ENCODE measurements at regions not wholly inside any gene's neighbourhood (a gene's known extent, or its start where the extent isn't known, plus 50 kb on each side); places are given as distances from the start of the nearest gene placed in this dataset.
"Not testable (repeated sequence)": the region's sequence is repeated elsewhere in the genome, so short reads cannot be mapped to it uniquely, and the experiment has no call there.

DNA sequence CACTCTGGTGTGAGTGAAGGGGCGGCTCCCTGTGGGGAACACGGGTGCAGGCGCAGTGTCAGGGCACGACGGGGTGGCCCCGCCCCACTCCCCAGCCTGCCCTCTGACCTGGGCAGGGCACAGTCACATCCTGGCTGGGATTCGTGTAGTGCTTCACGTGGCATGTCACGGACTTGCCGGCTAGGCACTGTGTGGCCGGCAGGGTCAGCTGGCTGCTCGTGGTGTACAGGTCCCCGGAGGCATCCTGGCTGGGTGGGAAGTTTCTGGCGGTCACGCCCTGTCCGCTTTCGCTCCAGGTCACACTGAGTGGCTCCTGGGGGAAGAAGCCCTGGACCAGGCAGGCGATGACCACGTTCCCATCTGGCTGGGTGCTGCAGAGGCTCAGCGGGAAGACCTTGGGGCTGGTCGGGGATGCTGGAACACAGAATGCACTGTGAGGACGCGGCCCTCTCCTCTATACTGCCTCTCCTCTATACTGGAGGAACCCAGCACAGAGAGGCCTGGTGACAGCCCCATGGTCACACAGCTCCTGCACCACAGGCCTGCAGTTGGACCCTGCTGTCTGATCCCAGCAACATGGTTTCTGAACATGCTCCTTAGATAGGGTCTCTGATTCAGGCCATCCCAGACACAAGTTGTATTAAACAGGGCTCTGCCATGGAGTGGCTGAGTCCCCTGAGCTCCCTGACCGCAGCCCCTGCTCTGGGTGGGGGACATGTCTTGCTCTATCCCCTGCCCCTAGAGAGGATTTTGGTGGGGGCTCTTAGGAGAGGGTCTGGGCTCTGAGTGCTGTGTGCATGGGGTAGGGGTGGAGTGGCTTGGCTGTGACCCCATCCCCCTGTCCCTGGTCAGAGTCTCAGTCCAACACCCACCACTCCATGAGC, 182.1 kb downstream of the TMEM121 start:
- DNase-seq (ENCODE audit: low read depth, low spot score): not testable (repeated sequence)

DNA sequence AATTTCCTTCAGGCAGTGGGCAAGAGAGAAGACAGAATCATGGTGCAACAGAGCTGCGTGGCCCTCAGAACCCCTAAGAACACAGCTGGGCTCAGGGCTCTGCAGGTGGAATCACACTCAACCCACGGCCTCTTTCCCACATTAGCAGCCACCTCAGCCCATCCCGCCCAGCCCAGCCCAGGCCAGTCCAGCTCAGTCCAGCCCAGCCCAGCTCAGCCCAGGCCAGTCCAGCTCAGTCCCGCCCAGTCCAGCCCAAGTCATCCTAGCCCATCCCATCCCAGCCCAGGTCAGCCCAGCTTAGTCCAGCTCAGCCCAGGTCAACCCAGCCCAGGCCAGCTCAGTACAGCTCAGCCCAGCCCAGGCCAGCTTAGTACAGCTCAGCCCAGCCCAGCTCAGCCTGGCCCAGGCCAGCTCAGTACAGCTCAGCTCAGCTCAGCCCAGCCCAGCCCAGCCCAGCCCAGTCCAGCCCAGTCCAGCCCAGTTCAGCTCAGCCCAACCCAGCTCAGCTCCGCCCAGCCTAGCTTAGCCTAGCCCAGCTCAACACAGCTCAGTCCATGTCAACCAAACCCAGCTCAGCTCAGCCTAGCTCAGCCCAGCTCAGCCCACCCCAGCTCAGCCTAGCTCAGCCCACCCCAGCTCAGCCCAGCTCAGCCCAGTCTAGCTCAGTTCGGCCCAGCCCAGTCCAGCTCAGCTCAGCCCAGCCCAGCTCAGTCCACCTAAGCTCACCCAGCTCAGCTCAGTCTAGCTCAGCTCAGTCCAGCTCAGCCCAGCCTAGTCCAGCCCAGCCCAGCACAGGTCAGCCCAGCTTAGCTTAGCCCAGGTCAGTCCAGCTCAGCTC, 183.1 kb downstream of the TMEM121 start:
- DNase-seq (ENCODE audit: low read depth, low spot score): no peak

DNA sequence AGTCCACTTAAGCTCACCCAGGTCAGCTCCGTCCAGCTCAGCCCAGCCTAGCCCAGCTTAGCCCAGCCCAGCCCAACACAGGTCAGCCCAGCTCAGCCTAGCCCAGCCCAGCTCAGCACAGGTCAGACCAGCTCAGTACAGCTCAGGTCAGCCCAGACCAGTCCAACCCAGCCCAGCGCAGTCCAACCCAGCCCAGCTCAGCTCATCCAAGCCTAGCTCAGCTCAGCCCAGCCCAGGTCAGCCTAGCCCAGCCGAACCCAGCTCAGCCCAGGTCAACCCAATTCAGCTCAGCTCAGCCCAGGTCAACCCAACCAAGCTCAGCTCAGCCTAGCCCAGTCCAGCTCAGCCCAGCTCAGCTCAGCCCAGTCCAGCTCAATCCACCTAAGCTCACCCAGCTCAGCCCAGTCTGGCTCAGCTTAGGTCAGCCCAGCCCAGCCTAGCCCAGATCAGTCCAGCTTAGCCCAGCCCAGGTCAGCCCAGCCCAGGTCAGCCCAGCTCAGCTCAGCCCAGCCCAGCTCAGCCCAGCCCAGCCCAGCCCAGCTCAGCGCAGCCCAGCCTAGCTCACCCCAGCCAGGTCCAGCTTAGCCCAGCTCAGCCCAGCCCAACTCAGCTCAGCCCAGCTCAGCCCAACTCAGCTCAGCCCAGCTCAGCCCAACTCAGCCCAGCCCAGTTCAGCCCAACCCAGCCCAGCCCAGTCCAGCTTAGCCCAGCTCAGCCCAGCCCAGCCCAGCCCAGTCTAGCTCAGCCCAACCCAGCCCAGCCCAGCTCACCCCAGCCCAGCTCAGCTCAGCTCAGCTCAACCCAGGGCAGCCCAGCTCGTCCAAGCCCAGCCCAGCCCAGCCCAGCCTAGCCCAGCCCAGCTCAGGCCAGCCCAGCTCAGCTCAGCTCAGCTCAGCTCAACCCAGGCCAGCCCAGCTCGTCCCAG, 184.0 kb downstream of the TMEM121 start:
- DNase-seq (ENCODE audit: low read depth, low spot score): no peak

DNA sequence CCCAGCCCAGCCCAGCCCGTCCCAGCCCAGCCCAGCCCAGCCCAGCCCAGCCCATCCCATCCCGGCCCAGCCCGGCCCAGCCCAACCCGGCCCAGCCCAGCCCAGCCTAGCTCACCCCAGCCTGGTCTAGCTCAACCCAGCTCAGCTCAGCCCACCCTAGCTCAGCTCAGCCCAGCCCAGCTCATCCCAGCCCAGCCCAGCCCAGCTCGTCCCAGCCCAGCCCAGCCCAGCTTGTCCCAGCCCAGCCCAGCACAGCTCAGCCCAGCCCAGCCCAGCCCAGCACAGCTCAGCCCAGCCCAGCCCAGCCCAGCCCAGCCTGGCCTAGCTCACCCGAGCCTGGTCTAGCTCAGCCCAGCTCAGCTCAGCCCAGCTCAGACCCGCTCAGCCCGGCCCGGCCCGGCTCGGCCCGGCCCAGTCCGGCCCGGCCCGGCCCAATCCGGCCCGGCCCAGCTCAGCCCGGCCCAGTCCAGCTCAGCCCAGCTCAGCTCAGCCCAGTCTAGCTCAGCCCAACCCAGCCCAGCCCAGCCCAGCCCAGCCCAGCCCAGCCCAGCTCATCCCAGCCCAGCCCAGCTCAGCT, 184.7 kb downstream of the TMEM121 start:
- no peak for DNase-seq (ENCODE audit: low read depth, low spot score)

DNA sequence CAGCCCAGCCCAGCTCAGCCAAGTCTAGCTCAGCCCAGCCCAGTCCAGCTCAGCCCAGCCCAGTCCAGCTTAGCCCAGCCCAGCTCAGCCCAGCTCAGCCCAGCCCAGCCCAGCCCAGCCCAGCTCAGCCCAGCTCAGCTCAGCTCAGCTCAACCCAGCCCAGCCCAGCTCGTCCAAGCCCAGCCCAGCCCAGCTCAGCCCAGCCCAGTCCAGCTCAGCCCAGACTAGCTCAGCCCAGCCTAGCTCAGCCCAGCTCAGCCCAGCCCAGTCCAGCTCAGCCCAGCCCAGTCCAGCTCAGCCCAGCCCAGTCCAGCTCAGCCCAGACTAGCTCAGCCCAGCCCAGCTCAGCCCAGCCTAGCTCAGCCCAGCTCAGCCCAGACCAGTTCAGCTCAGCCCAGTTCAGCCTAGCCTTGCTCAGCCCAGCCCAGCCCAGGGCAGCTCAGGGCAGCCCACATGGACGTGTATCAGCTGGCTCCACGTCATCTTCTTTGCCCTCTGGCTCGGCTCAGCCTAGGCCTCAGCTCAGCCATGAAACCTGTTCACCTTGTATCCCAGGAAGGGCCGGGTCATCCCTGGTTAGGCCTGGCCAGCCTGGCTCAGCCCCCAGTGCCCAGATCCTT, 185.6 kb downstream of the TMEM121 start:
- DNase-seq (ENCODE audit: low read depth, low spot score): no peak

DNA sequence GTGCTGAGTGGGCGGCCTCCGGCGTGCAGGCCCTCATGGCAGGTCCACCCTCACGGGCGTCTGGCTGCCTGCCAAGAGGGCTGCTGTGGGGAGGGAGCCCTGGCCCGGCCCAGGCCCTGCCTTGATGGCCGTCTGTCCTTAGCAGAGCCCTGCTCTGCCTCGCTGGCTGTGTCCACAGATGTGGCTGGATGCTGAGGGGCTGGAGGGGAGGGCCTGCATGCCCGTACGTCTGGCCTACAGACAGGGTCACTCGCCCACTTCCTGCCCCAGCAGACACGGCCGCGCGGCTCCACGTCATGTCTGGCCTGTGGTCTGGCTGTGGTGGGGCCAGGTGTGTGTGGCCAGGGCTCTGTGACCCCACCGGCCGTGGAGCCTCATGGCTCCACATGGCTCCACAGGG, 186.3 kb downstream of the TMEM121 start:
- not testable (repeated sequence) for DNase-seq (ENCODE audit: low read depth, low spot score)

DNA sequence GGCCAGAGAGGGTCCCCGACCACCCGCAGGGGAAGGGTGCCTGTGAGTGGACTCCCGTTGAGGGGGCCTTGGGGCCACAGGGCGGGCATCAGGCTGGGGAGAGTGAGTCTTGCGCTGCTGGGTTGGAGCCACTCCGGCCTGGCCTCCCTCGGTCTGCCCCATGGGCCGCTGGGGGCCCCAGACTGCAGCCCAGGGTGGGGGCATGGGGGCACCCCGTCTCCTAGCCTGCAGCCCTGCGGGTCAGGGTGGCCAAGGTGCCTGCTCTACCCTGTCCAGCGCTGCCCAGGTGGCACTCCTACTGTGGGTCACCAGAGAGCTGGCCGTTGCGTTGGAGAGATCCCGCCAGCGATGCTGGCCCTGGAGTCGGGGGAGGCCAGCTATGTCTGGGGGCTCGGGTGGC, 186.8 kb downstream of the TMEM121 start:
- not testable (repeated sequence) for DNase-seq (ENCODE audit: low read depth, low spot score)

DNA sequence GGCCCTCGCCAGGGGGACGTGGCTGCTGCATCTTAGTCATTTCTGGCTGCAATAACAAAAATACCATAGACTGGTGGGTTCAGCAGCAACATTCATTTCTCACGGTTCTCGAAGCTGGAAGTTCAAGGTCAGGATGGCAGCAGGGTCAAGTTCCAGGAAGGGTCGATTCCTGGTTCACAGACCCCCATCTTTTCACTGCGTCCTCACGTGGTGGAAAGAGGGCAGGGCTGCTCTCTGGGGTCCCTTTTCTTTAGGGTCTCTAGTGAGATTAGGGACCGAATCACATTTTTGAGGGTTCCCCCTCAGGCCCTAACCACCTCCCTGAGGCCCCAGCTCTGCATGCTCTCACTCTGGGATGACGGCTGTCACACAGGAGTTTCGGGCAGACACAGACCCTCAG, 187.5 kb downstream of the TMEM121 start:
- DNase-seq (ENCODE audit: low read depth, low spot score): not testable (repeated sequence)

DNA sequence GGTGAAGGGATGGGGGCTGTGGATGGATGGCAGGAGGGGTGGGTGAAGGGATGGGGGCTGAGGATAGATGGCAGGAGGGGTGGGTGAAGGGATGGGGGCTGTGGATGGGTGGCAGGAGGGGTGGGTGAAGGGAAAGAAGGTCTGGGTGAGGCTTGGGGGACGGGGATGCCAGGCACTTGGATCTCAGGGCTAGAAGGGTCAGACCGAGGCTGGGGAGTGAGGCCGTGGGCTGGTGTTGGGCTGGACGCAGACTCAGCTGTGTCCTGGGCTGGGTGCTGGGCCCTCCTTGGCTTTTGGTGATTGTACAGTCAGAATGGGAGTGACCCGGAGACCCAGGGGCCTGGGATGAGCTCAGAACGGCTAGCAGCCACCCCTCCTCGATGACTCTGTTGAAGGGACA, 192.4 kb downstream of the TMEM121 start:
- DNase-seq (ENCODE audit: low read depth, low spot score): not testable (repeated sequence)

DNA sequence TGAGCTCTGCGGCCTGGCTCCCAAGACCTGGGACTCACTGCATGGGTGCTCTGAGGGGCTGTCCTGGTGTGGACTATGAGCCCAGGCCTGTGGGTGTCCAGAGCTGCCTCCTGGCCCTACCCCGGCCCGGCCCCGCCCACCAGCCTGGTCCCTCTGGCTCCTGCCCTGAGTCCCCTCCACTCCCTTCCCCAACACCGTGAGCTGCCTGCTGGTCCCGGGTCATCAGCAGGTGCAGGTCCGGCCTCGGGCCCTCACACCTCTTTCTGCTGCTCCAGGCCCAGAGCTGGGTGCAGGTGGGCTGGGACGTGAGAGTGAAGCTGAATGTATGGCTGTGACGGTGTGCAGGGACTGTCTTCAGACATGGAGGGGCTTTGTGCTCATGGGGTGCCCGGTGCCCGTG, 193.7 kb downstream of the TMEM121 start:
- DNase-seq (ENCODE audit: low read depth, low spot score): not testable (repeated sequence)

DNA sequence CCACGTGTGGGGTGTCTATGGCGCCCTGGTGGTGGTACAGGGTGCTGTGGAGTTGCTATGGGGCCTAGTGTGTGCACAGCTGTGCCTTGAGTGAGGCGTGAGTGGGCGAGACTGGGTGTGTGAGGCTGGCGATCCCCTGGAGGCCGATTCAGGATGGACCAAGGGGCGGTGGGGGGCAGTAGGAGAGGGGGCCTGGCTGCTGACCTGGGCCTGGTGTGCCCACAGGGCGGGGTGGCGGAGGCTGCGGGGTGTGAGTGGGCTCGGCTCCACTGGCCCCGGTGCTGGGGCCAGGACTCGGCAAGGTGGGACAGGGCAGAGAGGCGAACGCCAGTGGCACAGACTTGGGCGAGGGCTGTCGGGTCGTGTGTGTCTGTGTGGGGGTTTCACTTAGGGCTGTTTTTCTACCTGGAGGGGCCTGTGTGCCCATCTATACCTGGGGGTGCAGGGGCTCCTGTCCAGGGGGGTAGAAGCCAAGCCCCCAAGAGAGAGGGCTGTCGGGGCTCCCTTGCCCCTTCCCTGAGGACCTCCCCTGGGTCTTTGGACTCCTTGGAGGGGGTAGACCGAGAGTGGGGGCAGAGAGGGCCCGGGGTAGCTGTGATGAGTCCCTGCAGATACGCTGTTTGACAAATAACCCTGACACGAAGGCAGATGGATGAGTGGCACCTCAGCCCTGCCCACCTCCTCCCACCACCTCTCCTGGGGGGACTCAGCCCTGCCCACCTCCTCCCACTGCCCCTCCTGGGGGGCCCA, 194.6 kb downstream of the TMEM121 start:
- DNase-seq (ENCODE audit: low read depth, low spot score): not testable (repeated sequence)

DNA sequence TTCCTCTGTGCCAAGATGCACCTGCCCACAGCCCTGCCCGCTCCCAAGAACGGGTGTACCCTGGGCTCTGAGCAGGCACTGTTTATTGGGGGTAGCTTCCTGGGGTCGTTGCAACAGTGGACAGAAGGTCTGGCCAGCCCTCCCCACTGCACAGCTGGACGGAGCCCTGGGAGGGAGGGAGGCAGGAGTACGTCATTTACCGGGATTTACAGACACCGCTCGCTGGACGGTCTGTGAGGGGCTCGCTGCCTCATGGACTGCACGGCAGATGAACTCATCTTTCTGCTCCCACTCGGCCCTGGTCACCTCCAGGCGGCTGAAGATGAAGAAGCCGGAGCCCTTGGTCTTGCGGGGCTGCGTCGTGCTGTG, 195.2 kb downstream of the TMEM121 start:
- DNase-seq (ENCODE audit: low read depth, low spot score): not testable (repeated sequence)

DNA sequence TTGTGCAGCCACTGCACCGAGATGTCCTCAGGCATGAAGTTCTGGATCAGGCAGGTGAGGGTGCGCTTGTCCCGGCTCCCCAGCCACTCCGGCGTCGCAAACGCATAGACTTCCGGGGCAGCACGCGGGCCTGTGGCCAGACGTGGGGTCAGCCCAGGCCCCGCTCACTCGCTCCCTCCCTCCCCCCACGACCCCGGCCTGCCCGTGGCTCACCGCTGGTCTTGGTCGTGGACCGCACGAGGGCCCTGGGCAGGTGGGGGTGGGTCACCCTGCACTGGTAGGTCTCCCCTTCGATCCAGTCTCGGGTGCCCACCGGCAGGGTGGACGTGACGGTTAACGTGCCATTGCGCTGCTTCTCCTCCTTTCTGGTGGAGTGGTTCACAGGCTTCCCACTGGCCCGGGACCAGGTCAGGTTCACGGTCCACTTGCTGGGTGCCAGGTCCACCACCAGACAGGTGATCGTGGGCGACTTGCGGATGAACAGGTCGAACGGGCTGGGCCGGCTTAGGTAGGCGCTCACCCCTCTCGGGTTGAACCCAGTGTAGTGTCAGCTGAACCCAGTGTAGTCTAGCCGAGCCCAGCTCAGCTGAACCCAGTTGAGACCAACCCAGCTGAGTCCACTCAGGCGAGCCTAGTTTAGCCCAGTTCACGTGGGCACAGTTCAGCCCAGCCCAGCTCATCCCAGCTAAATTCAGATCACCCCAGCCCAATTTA, 195.8 kb downstream of the TMEM121 start:
- DNase-seq (ENCODE audit: low read depth, low spot score): not testable (repeated sequence)

DNA sequence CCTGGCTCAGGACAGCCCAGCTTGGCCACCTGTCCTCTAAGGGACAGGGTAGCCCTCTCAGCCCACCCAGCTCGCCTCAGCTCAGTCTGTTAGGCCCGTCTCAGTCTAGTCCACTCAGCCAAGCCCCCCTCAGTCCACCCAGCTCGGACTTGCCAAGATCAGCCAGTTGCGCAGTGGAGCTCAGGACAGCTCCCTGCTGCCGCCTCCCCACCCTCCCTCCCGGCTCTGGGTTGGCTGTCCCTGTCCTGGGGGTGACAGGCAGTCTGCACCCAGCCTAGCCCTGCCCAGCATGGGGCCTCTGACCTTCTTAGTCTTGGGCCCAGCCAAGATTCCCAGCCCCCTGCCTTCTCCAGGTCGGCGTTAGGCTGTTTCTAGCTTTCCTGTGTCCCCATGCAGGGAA, 196.9 kb downstream of the TMEM121 start:
- DNase-seq (ENCODE audit: low read depth, low spot score): not testable (repeated sequence)

DNA sequence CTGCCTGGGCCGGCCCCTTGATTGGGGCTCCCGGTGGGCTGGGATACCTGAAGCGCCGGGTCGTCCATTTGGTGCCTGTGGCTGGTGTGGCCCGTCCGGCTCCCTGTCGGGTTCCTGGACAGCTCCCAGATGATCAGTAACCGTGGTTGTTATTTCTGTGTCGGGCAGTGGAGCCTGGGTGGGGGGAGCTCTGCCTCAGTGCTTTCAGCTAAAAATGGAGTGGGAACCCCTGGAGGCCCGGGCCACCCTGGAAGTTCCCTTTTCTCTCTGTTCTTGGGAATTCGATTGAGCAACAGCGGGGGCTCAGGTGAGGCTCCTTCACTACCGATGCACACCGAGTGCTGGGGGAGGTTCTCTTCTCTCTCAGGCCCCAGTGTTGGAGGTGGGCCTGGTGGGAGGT, 197.4 kb downstream of the TMEM121 start:
- DNase-seq (ENCODE audit: low read depth, low spot score): not testable (repeated sequence)

DNA sequence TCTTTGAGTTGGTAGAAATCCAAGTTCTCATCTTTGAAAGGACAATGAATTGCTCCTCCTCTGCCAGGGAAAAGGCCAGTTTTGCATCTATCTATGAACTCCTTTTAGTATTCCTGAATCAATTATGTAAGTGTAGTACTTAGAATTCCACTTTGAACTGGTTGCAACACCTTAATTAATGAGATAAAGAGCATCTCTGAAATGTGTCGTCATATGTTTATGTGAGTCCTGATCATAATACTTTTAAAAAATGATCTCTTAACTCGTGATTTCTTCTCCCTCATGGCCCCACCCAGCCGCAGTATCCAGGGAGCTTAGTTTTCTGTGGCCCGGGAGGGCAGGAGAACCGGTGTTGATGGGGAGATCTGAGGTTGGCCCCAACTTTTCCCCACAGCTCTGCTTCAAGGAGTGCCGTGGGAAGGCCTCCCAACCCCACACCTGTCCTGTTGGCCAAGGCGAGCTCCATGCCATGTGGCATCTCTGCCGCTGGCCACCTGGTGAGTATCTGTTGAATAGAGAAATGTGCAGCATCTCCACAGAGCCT, 203.5 kb downstream of the TMEM121 start:
- DNase-seq (ENCODE audit: low read depth, low spot score): not testable (repeated sequence)

DNA sequence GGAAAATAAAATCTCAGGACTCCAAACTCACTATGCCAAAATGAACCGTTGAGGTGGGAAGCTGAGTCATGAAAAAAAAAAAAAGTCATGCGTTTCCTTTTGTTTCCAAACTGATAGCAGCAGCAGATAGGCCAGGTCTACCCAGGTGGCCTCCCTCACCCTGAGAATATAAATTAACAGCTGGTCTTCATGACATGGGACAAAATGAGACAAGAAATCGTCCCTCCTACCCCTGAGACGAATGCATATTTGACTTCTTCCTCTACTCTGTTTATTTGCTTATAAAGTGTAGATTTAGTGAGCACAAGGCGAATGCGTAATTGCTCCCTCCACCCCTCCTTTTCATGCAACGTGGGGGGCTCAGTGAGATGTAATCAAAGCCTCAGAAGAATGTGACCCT, 204.3 kb downstream of the TMEM121 start:
- not testable (repeated sequence) for DNase-seq (ENCODE audit: low read depth, low spot score)

DNA sequence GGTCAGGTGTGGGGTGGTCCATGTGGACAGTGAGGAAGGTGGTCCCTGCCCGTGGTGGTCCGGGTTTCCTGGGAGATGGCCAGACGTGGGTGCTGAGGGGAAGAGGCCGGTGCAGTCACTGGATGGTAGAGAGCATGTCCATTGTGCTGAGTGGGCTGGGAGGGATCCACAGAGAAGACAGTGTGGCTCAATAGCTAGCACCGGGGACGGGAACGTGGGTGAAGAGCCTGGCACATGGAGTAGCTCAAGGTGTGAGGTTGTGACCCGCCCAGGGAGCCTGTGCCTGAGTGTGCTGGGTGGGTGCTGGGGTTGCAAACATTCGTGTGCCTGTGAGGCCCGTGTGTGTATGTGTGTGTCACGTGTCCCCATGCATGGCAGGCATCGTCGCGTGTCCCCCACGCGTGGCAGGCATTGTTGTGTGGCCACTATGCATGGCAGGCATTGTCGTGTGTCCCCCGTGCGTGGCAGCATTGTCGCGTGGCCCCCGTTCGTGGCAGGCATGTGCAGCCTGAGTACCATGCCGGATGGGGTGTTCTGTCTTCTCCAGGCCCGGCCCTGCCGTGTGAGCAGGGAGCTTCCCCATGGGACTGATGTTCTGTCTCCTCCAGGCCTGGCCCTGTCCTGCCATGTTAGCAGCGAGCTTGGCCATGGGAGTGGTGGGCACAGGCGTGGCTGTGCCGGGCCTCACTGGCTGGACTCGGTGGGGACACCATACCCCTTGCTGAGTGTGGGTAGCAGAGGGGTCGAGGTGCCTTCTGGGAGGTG, 205.0 kb downstream of the TMEM121 start:
- not testable (repeated sequence) for DNase-seq (ENCODE audit: low read depth, low spot score)
